ENCODE measurements at regions not wholly inside any gene's neighbourhood (a gene's known extent, or its start where the extent isn't known, plus 50 kb on each side); places are given as distances from the start of the nearest gene placed in this dataset.

DNA sequence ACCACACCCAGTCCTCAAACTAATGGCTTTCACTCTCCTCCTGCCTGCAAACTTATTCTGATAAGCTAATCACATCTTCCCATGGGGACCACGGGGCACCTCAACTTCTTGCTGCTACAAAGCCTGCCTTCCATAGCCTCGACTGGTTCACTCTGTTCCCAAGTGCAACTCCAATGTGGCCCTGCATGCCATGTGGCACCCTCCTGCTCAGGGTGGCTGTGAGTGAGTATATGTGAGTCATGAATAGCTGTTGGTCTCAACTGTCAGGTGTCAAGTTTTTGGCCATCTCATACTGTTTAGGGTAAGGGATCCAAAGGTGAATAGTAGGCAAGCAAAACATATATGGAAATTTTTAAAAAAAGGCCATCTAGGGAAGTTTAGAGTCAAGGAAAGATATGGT lies 276.1 kb upstream of the DCC start:
- no peaks in the 10 kb centered on the region for H3K36me3 ChIP-seq (ENCODE audit: control insufficient read depth, insufficient read depth, low read length)
- DNase-seq (ENCODE audit: extremely low read depth in 1 of 4, low spot score in 3 of 4) (no peak), FAIRE-seq (no peak), ATAC-seq (no peak)
- H3K4me3 ChIP-seq = no peak overlapping the region
- H3K4me1 ChIP-seq (replicated peaks in 1 of 2; ENCODE audit: control insufficient read depth in 2 of 2, insufficient read depth in 2 of 2, low read length in 2 of 2) = no peaks in the 10 kb centered on the region
- TF ChIP-seq ZBED1 (IDR thresholded peaks at IDR 0.05) = no peak
- TF ChIP-seq ZSCAN32 (CRISPR knock-in tag; IDR thresholded peaks at IDR 0.05) = no peak
- no peak for TF ChIP-seq HDAC6 (IDR thresholded peaks at IDR 0.05; ENCODE audit: low read depth, low read length)
- ChIA-PET CTCF (ENCODE audit: low intra/inter-chr PET ratio) (no interaction called here), POLR2A (no interaction called here)
- no peaks in the 10 kb centered on the region for H3K27me3 ChIP-seq (ENCODE audit: control insufficient read depth in 2 of 2, insufficient read depth in 2 of 2, low read length in 2 of 2)
- no peaks in the 10 kb centered on the region for H4K20me1 ChIP-seq (replicated peaks; ENCODE audit: control insufficient read depth, insufficient read depth, low read length)
- no peak overlapping the region for H3K27ac ChIP-seq (ENCODE audit: extremely low read depth, low read depth, low read length)
- in situ Hi-C loops (cut with MboI) (no loop called here), intact Hi-C loops (cut with micrococcal nuclease) (no loop called here)
- H3K9me1 ChIP-seq (ENCODE audit: control insufficient read depth, insufficient read depth, low read length) = no peaks in the 10 kb centered on the region
- no peaks in the 10 kb centered on the region for H3K9me3 ChIP-seq (replicated peaks; ENCODE audit: control insufficient read depth, insufficient read depth, low read depth, low read length)
- no peak overlapping the region for H3K9ac ChIP-seq (ENCODE audit: insufficient read depth in 1 of 2, low read depth in 2 of 2, low read length in 2 of 2)
- H3K4me2 ChIP-seq (ENCODE audit: insufficient read depth, low read length) = no peak overlapping the region
- WGBS (ENCODE audit: insufficient coverage, low coverage, missing lambda C conversion rate) = 0% methylated on average over 2 of the region's 2 CpGs
- no TSS peak for BruUV-seq (replicated peaks)
- H2AFZ ChIP-seq (ENCODE audit: low read depth, low read length) = no peak overlapping the region
- no peaks in the 10 kb centered on the region for H3K79me2 ChIP-seq (ENCODE audit: control insufficient read depth, insufficient read depth, low read length)

- Histone ChIP-seq H4K20me1 (replicated peaks; ENCODE audit: control insufficient read depth, insufficient read depth, low read length) (no peaks in the 10 kb centered on the region), H3K4me3 (no peak overlapping the region), H3K9ac (ENCODE audit: insufficient read depth in 1 of 2, low read depth in 2 of 2, low read length in 2 of 2) (no peak overlapping the region), H3K4me1 (replicated peaks in 1 of 2; ENCODE audit: control insufficient read depth in 2 of 2, insufficient read depth in 2 of 2, low read length in 2 of 2) (no peaks in the 10 kb centered on the region), H3K27me3 (ENCODE audit: control insufficient read depth in 2 of 2, insufficient read depth in 2 of 2, low read length in 2 of 2) (no peaks in the 10 kb centered on the region), H2AFZ (ENCODE audit: low read depth, low read length) (no peak overlapping the region), H3K36me3 (ENCODE audit: control insufficient read depth, insufficient read depth, low read length) (no peaks in the 10 kb centered on the region), H3K79me2 (ENCODE audit: control insufficient read depth, insufficient read depth, low read length) (no peaks in the 10 kb centered on the region), H3K9me3 (replicated peaks; ENCODE audit: control insufficient read depth, insufficient read depth, low read depth, low read length) (no peaks in the 10 kb centered on the region), H3K9me1 (ENCODE audit: control insufficient read depth, insufficient read depth, low read length) (no peaks in the 10 kb centered on the region), H3K4me2 (ENCODE audit: insufficient read depth, low read length) (no peak overlapping the region), H3K27ac (ENCODE audit: extremely low read depth, low read depth, low read length) (no peak overlapping the region)
- WGBS (ENCODE audit: insufficient coverage, low coverage, missing lambda C conversion rate) = 0% methylated on average over 2 of the region's 2 CpGs
- TF ChIP-seq, protein P1, sequence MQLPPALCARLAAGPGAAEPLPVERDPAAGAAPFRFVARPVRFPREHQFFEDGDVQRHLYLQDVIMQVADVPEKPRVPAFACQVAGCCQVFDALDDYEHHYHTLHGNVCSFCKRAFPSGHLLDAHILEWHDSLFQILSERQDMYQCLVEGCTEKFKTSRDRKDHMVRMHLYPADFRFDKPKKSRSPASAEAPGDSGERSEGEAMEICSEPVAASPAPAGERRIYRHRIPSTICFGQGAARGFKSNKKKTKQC (CRISPR knock-in tag; IDR thresholded peaks at IDR 0.05) = no peak
- no peak for TF ChIP-seq CXXC5 (CRISPR knock-in tag; IDR thresholded peaks at IDR 0.05)
- in situ Hi-C loops (cut with MboI) (no loop called here), intact Hi-C loops (cut with micrococcal nuclease) (no loop called here)
- ChIA-PET CTCF (ENCODE audit: low intra/inter-chr PET ratio) (no interaction called here), POLR2A (no interaction called here)
- no peak for FAIRE-seq
- no peak for DNase-seq (ENCODE audit: extremely low read depth in 1 of 4, low spot score in 3 of 4)
- ATAC-seq = no peak
- BruUV-seq (replicated peaks) = no TSS peak
Measured at GRCh38 chr18:52069201-52069600, 270.8 kb upstream of the DCC start.

All from K562 (cell line).